ENCODE measurements at regions not wholly inside any gene's neighbourhood (a gene's known extent, or its start where the extent isn't known, plus 50 kb on each side); places are given as distances from the start of the nearest gene placed in this dataset.

DNA sequence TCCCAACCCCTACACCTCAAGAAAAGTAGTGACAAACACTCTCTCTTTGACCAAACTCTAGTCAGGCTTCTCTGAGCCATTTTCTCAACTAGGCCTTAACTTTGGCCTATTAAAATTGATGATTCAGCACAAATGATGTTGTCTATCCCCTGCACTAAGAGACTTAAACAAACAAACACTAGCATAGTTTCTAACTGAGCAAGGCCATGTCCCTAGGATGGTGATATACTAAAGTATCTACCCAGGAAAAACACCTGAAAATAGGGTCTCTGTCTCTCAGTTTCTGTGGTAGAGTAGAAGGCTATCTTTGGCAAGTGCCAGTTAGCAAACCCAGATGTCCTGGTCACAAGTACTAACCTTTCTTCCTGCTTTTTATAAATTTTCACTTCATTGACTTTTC lies 219.7 kb upstream of the ANO3 start:
- Histone ChIP-seq H3K36me3 (ENCODE audit: insufficient read depth, low read length, poor library complexity, severe bottlenecking) (no peaks in the 10 kb centered on the region), H3K27ac (ENCODE audit: low read depth, low read length, poor library complexity, severe bottlenecking) (no peak overlapping the region), H3K4me1 (ENCODE audit: insufficient read depth, low read length, poor library complexity, severe bottlenecking) (no peaks in the 10 kb centered on the region), H3K9me3 (ENCODE audit: low read depth, low read length, poor library complexity, severe bottlenecking) (no peaks in the 10 kb centered on the region), H3K4me3 (ENCODE audit: low read depth, low read length, poor library complexity, severe bottlenecking) (no peak overlapping the region), H3K27me3 (replicated peaks; ENCODE audit: insufficient read depth, low read depth, low read length, poor library complexity) (no peaks in the 10 kb centered on the region)
- POLR2A ChIA-PET (ENCODE audit: low non-redundant PET): no interaction called here
- intact Hi-C loops (cut with micrococcal nuclease; ENCODE audit: unreplicated experiment): no loop called here
- DNase-seq (ENCODE audit: low spot score): no peak
- CTCF ChIA-PET: interaction anchor here (0.6 kb wide), 1 partner anchor 172 kb away, joined by 5 read pairs; no protein-coding TSS in a partner anchor
- TF ChIP-seq, protein P1, sequence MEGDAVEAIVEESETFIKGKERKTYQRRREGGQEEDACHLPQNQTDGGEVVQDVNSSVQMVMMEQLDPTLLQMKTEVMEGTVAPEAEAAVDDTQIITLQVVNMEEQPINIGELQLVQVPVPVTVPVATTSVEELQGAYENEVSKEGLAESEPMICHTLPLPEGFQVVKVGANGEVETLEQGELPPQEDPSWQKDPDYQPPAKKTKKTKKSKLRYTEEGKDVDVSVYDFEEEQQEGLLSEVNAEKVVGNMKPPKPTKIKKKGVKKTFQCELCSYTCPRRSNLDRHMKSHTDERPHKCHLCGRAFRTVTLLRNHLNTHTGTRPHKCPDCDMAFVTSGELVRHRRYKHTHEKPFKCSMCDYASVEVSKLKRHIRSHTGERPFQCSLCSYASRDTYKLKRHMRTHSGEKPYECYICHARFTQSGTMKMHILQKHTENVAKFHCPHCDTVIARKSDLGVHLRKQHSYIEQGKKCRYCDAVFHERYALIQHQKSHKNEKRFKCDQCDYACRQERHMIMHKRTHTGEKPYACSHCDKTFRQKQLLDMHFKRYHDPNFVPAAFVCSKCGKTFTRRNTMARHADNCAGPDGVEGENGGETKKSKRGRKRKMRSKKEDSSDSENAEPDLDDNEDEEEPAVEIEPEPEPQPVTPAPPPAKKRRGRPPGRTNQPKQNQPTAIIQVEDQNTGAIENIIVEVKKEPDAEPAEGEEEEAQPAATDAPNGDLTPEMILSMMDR (conservative IDR thresholded peaks at IDR 0.05; ENCODE audit: low read depth, low read length): no peak
- TF ChIP-seq EZH2 (IDR thresholded peaks at IDR 0.05; ENCODE audit: borderline replicate concordance, low read depth, low read length, poor library complexity, severe bottlenecking): no peak
- BruUV-seq (replicated peaks): no TSS peak

DNA sequence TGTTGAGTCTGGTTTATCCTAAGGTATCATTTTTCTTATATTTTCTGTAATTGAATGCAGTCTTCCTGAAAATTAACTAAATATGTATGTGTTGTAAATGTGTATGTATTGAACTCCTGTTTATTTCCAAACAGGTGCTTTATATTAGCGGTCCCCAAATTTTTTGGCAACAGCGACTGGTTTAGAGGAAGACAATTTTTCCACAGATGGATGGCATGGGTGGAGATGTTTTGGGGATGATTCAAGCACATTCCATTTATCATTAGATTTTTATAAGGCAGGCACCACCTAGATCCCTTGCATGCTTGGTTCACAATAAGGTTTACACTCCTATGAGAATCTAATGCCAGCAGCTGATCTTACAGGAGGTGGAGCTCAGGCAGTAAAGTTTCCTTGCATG lies 210.5 kb upstream of the ANO3 start:
- no peaks in the 10 kb centered on the region for H3K36me3 ChIP-seq (ENCODE audit: insufficient read depth, low read length, poor library complexity, severe bottlenecking)
- TF ChIP-seq, protein P1 (conservative IDR thresholded peaks at IDR 0.05; ENCODE audit: low read depth, low read length): no peak
- TF ChIP-seq EZH2 (IDR thresholded peaks at IDR 0.05; ENCODE audit: borderline replicate concordance, low read depth, low read length, poor library complexity, severe bottlenecking): no peak
- no peak overlapping the region for H3K4me3 ChIP-seq (ENCODE audit: low read depth, low read length, poor library complexity, severe bottlenecking)
- no TSS peak for BruUV-seq (replicated peaks)
- no peaks in the 10 kb centered on the region for H3K27me3 ChIP-seq (replicated peaks; ENCODE audit: insufficient read depth, low read depth, low read length, poor library complexity)
- H3K4me1 ChIP-seq (ENCODE audit: insufficient read depth, low read length, poor library complexity, severe bottlenecking): no peaks in the 10 kb centered on the region
- no peak for DNase-seq (ENCODE audit: low spot score)
- H3K27ac ChIP-seq (ENCODE audit: low read depth, low read length, poor library complexity, severe bottlenecking): no peak overlapping the region
- CTCF ChIA-PET: no interaction called here
- intact Hi-C loops (cut with micrococcal nuclease; ENCODE audit: unreplicated experiment): no loop called here
- no peaks in the 10 kb centered on the region for H3K9me3 ChIP-seq (ENCODE audit: low read depth, low read length, poor library complexity, severe bottlenecking)
- POLR2A ChIA-PET (ENCODE audit: low non-redundant PET): no interaction called here

DNA sequence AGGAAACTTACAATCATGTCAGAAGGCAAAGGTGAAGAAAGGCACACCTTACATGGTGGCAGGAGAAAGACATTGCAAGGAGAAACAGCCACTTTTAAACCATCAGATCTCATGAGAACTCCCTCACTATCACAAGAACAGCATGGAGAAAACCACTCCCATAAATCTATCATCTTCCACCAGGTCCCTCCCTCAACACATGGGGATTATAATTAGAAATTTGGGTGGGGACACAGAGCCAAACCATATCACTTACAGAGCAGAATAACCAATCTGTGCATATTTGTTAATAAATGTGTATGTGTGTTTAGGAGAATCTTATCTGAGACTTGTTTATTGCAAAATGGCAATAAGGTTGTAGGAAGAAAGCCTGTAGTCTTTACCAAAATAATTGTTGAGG lies 205.2 kb upstream of the ANO3 start:
- H3K27me3 ChIP-seq (replicated peaks; ENCODE audit: insufficient read depth, low read depth, low read length, poor library complexity): no peaks in the 10 kb centered on the region
- POLR2A ChIA-PET (ENCODE audit: low non-redundant PET): no interaction called here
- BruUV-seq (replicated peaks): no TSS peak

More for the DNA sequence above, 205.2 kb upstream of the ANO3 start:
- intact Hi-C loops (cut with micrococcal nuclease; ENCODE audit: unreplicated experiment): no loop called here
- Histone ChIP-seq H3K9me3 (ENCODE audit: low read depth, low read length, poor library complexity, severe bottlenecking) (no peaks in the 10 kb centered on the region), H3K4me1 (ENCODE audit: insufficient read depth, low read length, poor library complexity, severe bottlenecking) (no peaks in the 10 kb centered on the region), H3K4me3 (ENCODE audit: low read depth, low read length, poor library complexity, severe bottlenecking) (no peak overlapping the region), H3K36me3 (ENCODE audit: insufficient read depth, low read length, poor library complexity, severe bottlenecking) (no peaks in the 10 kb centered on the region), H3K27ac (ENCODE audit: low read depth, low read length, poor library complexity, severe bottlenecking) (no peak overlapping the region)
- TF ChIP-seq, protein P1 (conservative IDR thresholded peaks at IDR 0.05; ENCODE audit: low read depth, low read length): no peak
- CTCF ChIA-PET: no interaction called here
- DNase-seq (ENCODE audit: low spot score): no peak
